Calu3 (cell line): ENCODE measurements at regions not wholly inside any gene's neighbourhood (a gene's known extent, or its start where the extent isn't known, plus 50 kb on each side); places are given as distances from the start of the nearest gene placed in this dataset.

Experiments
- BruUV-seq: library from RNA; stranded (reverse); fragments of 400-500 nt; replicated peaks from 2 replicates; lab custom pipeline; 2021; lab: Mats Ljungman, UMichigan
- CTCF ChIA-PET: fragments of 300-600 bp; sonication (Branson Sonifier 250); formaldehyde crosslinking; loops from one replicate; lab custom pipeline; 2022; ENCODE audit warnings: antibody characterized with exemption; lab: Charles Lee
- DNase-seq: peaks from one replicate; pipeline ENCODE4 v3.0.0; 2022
- H3K27ac Mint-ChIP-seq: one replicate; pipeline ENCODE4 v1.8.0; 2022; ENCODE audit warnings: mixed read lengths; ENCODE audit not compliant: unreplicated experiment
- H3K27me3 Mint-ChIP-seq: one replicate; pipeline ENCODE4 v1.8.0; 2022; ENCODE audit warnings: mixed read lengths; ENCODE audit not compliant: unreplicated experiment
- H3K36me3 Mint-ChIP-seq: one replicate; pipeline ENCODE4 v1.8.0; 2022; ENCODE audit warnings: mild to moderate bottlenecking, moderate library complexity, mixed read lengths; ENCODE audit not compliant: insufficient read depth, unreplicated experiment
- H3K4me1 Mint-ChIP-seq: one replicate; pipeline ENCODE4 v1.8.0; 2022; ENCODE audit warnings: mild to moderate bottlenecking, low read depth, mixed read lengths; ENCODE audit not compliant: unreplicated experiment
- H3K4me3 Mint-ChIP-seq: one replicate; pipeline ENCODE4 v1.8.0; 2022; ENCODE audit warnings: mild to moderate bottlenecking, low read depth, moderate library complexity, mixed read lengths; ENCODE audit not compliant: unreplicated experiment
- H3K9me3 Mint-ChIP-seq: one replicate; pipeline ENCODE4 v1.8.0; 2022; ENCODE audit warnings: low read depth, mixed read lengths; ENCODE audit not compliant: unreplicated experiment
- intact Hi-C: fragments of 100-400 bp; cut with micrococcal nuclease; formaldehyde crosslinking; loops from one replicate; pipeline ENCODE4 v1.10.0; 2022; ENCODE audit not compliant: unreplicated experiment
- TF ChIP-seq, protein P1 (sequence below): fragments of 200-600 bp; IDR thresholded peaks from one replicate; pipeline ENCODE4 v1.8.0; 2022; ENCODE audit warnings: antibody characterized with exemption; ENCODE audit not compliant: unreplicated experiment

DNA sequence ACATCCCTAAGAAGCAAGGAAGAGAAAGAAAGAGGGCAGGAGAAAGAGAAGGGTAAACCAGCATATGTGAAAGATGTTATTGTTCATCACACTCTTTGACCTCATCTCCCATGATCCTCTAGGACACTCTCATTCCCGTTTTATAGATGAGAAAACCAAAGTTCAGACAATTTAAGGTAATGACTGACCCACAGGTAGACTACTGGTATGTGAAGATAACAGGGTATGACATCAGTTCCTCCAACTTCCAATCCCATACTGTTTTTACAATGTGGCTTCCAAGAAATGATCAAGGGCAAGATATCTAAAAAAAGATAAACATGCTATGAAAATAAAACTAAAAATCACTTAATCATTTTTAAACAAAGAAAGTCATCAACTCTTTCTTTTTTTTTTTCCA is 95.2 kb upstream of the TNFSF4 start:
- CTCF ChIA-PET: no interaction called here
- Mint-ChIP-seq H3K36me3 (no peaks in the 10 kb centered on the region), H3K4me1 (no peaks in the 10 kb centered on the region), H3K27ac (no peak overlapping the region), H3K4me3 (no peak overlapping the region), H3K27me3 (no peaks in the 10 kb centered on the region), H3K9me3 (no peaks in the 10 kb centered on the region)
- no TSS peak for BruUV-seq
- TF ChIP-seq, protein P1, sequence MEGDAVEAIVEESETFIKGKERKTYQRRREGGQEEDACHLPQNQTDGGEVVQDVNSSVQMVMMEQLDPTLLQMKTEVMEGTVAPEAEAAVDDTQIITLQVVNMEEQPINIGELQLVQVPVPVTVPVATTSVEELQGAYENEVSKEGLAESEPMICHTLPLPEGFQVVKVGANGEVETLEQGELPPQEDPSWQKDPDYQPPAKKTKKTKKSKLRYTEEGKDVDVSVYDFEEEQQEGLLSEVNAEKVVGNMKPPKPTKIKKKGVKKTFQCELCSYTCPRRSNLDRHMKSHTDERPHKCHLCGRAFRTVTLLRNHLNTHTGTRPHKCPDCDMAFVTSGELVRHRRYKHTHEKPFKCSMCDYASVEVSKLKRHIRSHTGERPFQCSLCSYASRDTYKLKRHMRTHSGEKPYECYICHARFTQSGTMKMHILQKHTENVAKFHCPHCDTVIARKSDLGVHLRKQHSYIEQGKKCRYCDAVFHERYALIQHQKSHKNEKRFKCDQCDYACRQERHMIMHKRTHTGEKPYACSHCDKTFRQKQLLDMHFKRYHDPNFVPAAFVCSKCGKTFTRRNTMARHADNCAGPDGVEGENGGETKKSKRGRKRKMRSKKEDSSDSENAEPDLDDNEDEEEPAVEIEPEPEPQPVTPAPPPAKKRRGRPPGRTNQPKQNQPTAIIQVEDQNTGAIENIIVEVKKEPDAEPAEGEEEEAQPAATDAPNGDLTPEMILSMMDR: no peak
- intact Hi-C loops: no loop called here
- DNase-seq: no peak

DNA sequence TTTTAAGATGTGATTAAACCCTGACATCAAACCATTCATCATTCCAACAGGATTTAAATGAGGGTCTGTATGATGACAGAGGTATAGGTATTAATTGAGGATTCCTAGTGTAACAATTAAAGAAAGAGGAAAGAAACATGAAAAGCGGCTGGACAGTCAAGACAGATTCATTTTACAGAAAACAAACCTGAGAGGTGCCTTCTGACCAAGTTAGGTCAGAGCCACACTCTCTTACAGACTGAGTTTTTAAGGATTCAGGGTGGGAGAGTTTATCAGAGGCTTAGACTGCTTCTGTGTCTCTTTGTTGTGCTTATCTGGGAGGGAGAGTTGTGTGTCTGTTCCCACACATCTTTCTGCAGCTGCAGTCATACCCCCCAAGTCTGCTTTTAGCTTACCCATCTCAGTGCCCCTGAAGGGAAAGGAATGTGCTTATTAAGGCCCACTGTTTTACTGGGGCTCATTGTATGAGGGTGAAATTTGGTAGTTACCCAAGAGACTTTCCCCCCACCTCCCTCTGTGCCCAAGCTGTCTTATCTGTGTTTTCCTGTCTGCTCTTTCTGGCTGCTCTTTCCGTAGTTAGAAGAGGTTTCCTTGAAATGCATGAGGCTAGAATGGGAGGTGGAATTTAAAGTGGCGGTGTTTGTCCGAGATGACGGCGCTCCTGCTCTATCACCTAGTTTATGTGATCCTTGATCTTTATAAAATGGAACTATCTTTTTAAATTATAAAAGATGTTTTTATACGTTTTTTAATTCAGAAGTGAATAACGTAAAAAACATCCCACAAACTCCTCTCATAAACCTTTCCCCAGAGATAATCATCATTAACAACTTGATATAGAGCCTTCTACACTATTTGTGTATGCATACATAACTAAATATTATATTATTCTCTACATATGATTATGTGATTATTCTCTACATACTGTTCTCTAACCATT is 96.0 kb upstream of the TNFSF4 start:
- no peak for DNase-seq
- H3K36me3 Mint-ChIP-seq: no peaks in the 10 kb centered on the region
- intact Hi-C loops: no loop called here
- no peaks in the 10 kb centered on the region for H3K4me1 Mint-ChIP-seq
- CTCF ChIA-PET: no interaction called here
- BruUV-seq: no TSS peak
- TF ChIP-seq, protein P1: no peak
- no peak overlapping the region for H3K27ac Mint-ChIP-seq
- no peaks in the 10 kb centered on the region for H3K27me3 Mint-ChIP-seq
- no peak overlapping the region for H3K4me3 Mint-ChIP-seq
- H3K9me3 Mint-ChIP-seq: peaks cover 2% of the 10 kb centered on the region

DNA sequence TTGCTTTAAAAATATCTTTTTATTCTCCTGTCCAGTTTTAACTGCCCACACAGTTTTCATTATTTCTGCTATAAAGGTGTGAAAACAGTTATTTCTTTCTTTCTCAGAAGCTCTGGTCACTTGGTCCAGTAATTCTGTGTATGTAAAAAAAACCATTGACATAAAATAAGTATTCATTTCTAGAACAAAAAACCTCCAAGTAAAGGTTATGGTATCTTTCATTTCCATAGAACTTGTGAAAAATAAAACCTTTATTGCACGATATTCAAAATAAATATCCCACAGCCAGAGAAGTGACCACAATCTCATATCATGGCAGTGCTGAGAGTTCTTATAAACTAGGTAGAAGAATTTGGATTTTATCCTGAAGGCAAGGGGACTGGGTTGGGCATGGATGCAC is 96.9 kb upstream of the TNFSF4 start:
- BruUV-seq: no TSS peak
- Mint-ChIP-seq H3K27ac (no peak overlapping the region), H3K9me3 (peaks cover 3% of the 10 kb centered on the region), H3K27me3 (no peaks in the 10 kb centered on the region), H3K36me3 (no peaks in the 10 kb centered on the region), H3K4me3 (no peak overlapping the region), H3K4me1 (no peaks in the 10 kb centered on the region)
- CTCF ChIA-PET: no interaction called here
- intact Hi-C loops: no loop called here
- DNase-seq: no peak
- TF ChIP-seq, protein P1: no peak

DNA sequence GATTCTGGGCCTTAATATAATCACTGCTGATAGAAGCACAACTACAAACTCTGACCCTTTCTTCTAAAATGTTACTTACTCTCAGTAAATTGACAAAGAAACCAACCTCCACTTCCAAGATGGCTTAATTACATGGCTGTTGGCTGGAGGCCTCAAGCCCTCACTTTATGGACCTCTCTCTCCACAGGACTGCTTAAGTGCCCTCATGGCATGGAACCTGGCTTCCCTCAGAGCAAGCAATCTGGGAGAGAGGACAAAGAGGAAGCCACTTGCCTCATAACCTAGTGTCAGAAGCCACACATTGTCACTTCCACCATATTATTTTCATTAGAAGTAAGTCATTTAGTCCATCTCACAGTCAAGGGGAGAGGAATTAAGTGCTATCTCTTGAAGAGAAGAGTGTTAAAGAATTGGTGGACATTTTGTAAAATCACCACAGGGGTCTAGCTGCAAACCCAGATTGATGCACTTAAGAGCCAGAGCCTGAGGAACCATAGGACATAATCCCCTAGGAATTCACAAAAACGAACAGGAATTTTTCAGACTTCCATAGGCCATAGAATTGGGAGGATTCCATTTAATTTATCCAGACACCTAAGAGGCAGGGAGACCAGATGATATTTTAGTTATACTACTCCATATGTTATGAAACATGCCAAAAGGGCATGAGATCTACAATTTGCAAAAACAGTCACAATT is 97.5 kb upstream of the TNFSF4 start:
- intact Hi-C loops: no loop called here
- BruUV-seq: no TSS peak
- CTCF ChIA-PET: no interaction called here
- no peak for DNase-seq
- peaks cover 3% of the 10 kb centered on the region for H3K9me3 Mint-ChIP-seq
- TF ChIP-seq, protein P1: no peak
- H3K4me3 Mint-ChIP-seq: no peak overlapping the region
- no peaks in the 10 kb centered on the region for H3K36me3 Mint-ChIP-seq
- no peaks in the 10 kb centered on the region for H3K27me3 Mint-ChIP-seq
- H3K27ac Mint-ChIP-seq: no peak overlapping the region
- no peaks in the 10 kb centered on the region for H3K4me1 Mint-ChIP-seq
